ENCODE measurements at regions not wholly inside any gene's neighbourhood (a gene's known extent, or its start where the extent isn't known, plus 50 kb on each side); places are given as distances from the start of the nearest gene placed in this dataset.

DNA sequence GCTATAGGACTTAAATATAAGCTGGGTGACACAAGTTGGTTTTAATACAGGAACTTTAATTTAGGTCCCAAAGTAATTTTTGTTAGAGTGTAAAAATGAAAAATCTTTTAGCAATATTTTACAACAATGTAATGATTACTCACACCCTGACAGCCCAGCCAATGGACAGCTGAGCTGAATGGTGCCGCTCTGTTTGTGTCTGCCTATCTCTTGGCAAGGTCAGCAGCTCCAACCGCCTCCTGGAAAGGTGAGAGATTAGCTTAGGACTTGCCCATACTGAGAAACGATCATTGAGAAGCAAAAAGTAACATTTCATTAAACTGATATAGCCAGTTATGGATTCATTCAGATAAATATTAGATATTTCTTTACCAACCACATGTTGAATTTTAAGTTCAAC is 463.6 kb upstream of the CD180 start:
- TF ChIP-seq POLR2AphosphoS5 (IDR thresholded peaks at IDR 0.05; ENCODE audit: low read depth, low read length) (no peak), FOXP2 (optimal IDR thresholded peaks at IDR 0.05; ENCODE audit: borderline replicate concordance, extremely low read depth, extremely low read length, insufficient read depth) (no peak), SIN3A (IDR thresholded peaks at IDR 0.05; ENCODE audit: borderline replicate concordance, insufficient read depth, low read length) (no peak), TAF1 (IDR thresholded peaks at IDR 0.05; ENCODE audit: borderline replicate concordance, insufficient read depth, low read length) (no peak)
- TF ChIP-seq, protein P1, sequence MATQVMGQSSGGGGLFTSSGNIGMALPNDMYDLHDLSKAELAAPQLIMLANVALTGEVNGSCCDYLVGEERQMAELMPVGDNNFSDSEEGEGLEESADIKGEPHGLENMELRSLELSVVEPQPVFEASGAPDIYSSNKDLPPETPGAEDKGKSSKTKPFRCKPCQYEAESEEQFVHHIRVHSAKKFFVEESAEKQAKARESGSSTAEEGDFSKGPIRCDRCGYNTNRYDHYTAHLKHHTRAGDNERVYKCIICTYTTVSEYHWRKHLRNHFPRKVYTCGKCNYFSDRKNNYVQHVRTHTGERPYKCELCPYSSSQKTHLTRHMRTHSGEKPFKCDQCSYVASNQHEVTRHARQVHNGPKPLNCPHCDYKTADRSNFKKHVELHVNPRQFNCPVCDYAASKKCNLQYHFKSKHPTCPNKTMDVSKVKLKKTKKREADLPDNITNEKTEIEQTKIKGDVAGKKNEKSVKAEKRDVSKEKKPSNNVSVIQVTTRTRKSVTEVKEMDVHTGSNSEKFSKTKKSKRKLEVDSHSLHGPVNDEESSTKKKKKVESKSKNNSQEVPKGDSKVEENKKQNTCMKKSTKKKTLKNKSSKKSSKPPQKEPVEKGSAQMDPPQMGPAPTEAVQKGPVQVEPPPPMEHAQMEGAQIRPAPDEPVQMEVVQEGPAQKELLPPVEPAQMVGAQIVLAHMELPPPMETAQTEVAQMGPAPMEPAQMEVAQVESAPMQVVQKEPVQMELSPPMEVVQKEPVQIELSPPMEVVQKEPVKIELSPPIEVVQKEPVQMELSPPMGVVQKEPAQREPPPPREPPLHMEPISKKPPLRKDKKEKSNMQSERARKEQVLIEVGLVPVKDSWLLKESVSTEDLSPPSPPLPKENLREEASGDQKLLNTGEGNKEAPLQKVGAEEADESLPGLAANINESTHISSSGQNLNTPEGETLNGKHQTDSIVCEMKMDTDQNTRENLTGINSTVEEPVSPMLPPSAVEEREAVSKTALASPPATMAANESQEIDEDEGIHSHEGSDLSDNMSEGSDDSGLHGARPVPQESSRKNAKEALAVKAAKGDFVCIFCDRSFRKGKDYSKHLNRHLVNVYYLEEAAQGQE (IDR thresholded peaks at IDR 0.05; ENCODE audit: insufficient read depth in 1 of 2, low read depth in 2 of 2, low read length in 2 of 2): no peak

DNA sequence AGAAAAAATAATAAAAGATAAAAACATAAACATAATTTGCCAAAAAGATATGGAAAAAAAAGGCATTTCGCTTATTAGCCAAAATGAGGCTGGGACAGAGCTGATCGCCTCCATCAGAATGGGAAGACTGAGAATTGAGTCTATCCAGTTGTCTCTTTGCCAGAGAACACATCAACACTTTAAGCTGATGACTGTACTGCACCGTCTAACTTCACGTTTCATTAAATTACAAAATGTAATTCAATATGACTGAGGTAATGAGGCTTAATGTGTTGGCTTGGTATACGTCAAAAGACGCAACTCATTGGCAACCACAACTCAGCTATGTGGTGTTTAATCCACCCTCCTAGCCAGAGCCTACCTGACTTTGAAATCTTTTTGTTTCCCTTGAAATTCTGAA is 462.7 kb upstream of the CD180 start:
- no peak for TF ChIP-seq POLR2AphosphoS5 (IDR thresholded peaks at IDR 0.05; ENCODE audit: low read depth, low read length)
- TF ChIP-seq, protein P1 (IDR thresholded peaks at IDR 0.05; ENCODE audit: insufficient read depth in 1 of 2, low read depth in 2 of 2, low read length in 2 of 2): no peak
- TF ChIP-seq SIN3A (IDR thresholded peaks at IDR 0.05; ENCODE audit: borderline replicate concordance, insufficient read depth, low read length): no peak
- TF ChIP-seq TAF1 (IDR thresholded peaks at IDR 0.05; ENCODE audit: borderline replicate concordance, insufficient read depth, low read length): no peak
- TF ChIP-seq FOXP2 (optimal IDR thresholded peaks at IDR 0.05; ENCODE audit: borderline replicate concordance, extremely low read depth, extremely low read length, insufficient read depth): no peak

DNA sequence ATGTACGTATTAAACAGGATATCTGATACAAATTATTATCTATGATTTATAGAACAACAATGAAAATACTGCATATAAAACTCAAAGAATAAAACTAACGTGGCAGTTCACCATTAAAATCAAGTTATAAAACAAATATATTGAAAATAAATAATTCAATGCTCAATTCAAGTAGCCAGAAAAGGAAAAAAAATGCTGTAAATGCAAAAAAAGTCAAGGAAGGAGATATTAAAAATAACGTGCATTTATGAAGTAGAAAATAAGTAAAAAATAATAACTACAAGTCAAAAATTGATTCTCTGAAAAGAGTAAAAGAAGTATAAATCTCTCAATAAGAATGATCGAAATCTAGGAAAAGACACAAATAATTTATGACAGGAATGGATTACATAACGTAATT is 460.5 kb upstream of the CD180 start:
- TF ChIP-seq FOXP2 (optimal IDR thresholded peaks at IDR 0.05; ENCODE audit: borderline replicate concordance, extremely low read depth, extremely low read length, insufficient read depth): no peak
- TF ChIP-seq POLR2AphosphoS5 (IDR thresholded peaks at IDR 0.05; ENCODE audit: low read depth, low read length): no peak
- no peak for TF ChIP-seq TAF1 (IDR thresholded peaks at IDR 0.05; ENCODE audit: borderline replicate concordance, insufficient read depth, low read length)
- TF ChIP-seq, protein P1 (IDR thresholded peaks at IDR 0.05; ENCODE audit: insufficient read depth in 1 of 2, low read depth in 2 of 2, low read length in 2 of 2): no peak
- TF ChIP-seq SIN3A (IDR thresholded peaks at IDR 0.05; ENCODE audit: borderline replicate concordance, insufficient read depth, low read length): no peak

DNA sequence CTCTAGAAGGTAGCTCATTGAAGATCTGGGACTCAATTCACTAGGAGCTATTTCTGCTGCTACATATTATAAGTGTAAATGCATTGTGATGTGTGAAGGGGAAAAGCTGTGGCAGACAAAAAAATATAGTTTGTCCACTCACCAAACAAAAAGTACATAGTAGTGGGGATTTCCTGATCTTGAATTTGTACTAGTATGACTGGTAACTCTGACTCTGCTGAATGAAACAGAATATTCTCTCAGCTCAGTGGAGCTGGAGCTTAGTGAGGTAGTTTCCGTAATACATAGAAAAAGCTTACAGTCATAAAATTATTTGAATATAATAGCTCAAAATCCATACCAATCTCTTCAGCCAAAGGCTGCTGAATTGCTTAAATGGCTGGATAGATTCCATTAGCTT is 455.6 kb upstream of the CD180 start:
- TF ChIP-seq POLR2AphosphoS5 (IDR thresholded peaks at IDR 0.05; ENCODE audit: low read depth, low read length) (no peak), TAF1 (IDR thresholded peaks at IDR 0.05; ENCODE audit: borderline replicate concordance, insufficient read depth, low read length) (no peak), FOXP2 (optimal IDR thresholded peaks at IDR 0.05; ENCODE audit: borderline replicate concordance, extremely low read depth, extremely low read length, insufficient read depth) (no peak), SIN3A (IDR thresholded peaks at IDR 0.05; ENCODE audit: borderline replicate concordance, insufficient read depth, low read length) (no peak)
- TF ChIP-seq, protein P1 (IDR thresholded peaks at IDR 0.05; ENCODE audit: insufficient read depth in 1 of 2, low read depth in 2 of 2, low read length in 2 of 2): no peak

DNA sequence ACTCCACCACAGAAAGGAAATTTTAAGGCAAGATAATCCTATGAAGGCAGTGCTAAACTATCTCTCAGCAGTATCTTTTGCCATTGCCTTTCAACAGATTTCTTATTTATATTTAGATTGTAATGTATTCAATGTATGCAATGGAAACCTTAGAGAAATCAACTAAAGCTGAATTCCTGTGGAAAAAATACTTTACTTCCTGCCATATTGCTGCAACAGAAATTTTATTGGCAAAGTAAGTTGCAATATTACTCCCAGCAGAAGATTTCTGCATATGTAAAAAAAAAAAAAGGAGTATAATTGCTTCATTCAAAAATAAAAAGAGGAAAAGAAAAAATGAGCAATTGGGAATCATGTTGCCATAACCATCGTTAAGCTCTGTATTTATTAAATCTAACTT is 454.6 kb upstream of the CD180 start:
- no peak for TF ChIP-seq FOXP2 (optimal IDR thresholded peaks at IDR 0.05; ENCODE audit: borderline replicate concordance, extremely low read depth, extremely low read length, insufficient read depth)
- TF ChIP-seq SIN3A (IDR thresholded peaks at IDR 0.05; ENCODE audit: borderline replicate concordance, insufficient read depth, low read length): no peak
- TF ChIP-seq POLR2AphosphoS5 (IDR thresholded peaks at IDR 0.05; ENCODE audit: low read depth, low read length): no peak
- no peak for TF ChIP-seq TAF1 (IDR thresholded peaks at IDR 0.05; ENCODE audit: borderline replicate concordance, insufficient read depth, low read length)
- TF ChIP-seq, protein P1 (IDR thresholded peaks at IDR 0.05; ENCODE audit: insufficient read depth in 1 of 2, low read depth in 2 of 2, low read length in 2 of 2): no peak

Measured in PFSK-1 (cell line).